A549 (cell line): ENCODE measurements at regions not wholly inside any gene's neighbourhood (a gene's known extent, or its start where the extent isn't known, plus 50 kb on each side); places are given as distances from the start of the nearest gene placed in this dataset.

ENCODE experiments used
- ATAC-seq, 2 experiments: fragments of 200-7000 bp in 1 of 2; fragments of >200 bp in 1 of 2; cut with Nextera tagmentation in 1 of 2; cut with Tn5 transposase in 1 of 2; 3 replicates each; pipeline versions ENCODE4 v1.8.0 to v1.9.1; 2018 to 2020; ENCODE audit warnings: mild to moderate bottlenecking in 1 of 2, moderate library complexity in 1 of 2
- CTCF ChIA-PET: fragments of 300-600 bp; sonication (Branson Sonifier 250); formaldehyde crosslinking; extraction: SDS; loops from one replicate; lab custom pipeline; 2021; ENCODE audit warnings: antibody characterized with exemption, inconsistent platforms; lab: Yijun Ruan, JAX
- POLR2A ChIA-PET: fragments of 350-600 bp; formaldehyde crosslinking; extraction: SDS; loops from one replicate; lab custom pipeline; 2021; ENCODE audit warnings: antibody characterized with exemption, inconsistent platforms; lab: Yijun Ruan, JAX
- DNase-seq, 2 experiments: peaks; one replicate each; pipeline versions ENCODE4 v3.0.0 to v3.0.0-alpha.2; 2011 to 2016; ENCODE audit warnings: low read depth in 1 of 2, low spot score in 1 of 2
- FAIRE-seq: peaks from 2 replicates; lab custom pipeline; 2011; peaks lifted over from hg19 to GRCh38; lab: Jason Lieb, UNC
- H3K27ac ChIP-seq, 2 experiments: fragments of >200 bp; sonication (Bioruptor Twin); formaldehyde crosslinking; 3 replicates each; pipeline ENCODE4 v1.5.1; 2016 to 2017
- H3K4me1 ChIP-seq: fragments of >200 bp; sonication (Bioruptor Twin); formaldehyde crosslinking; 3 replicates; pipeline ENCODE4 v1.6.1; 2016
- H3K4me2 ChIP-seq: fragments of >200 bp; sonication (Bioruptor Twin); formaldehyde crosslinking; 3 replicates; pipeline ENCODE4 v1.6.1; 2016
- H3K4me3 ChIP-seq: fragments of >200 bp; sonication (Bioruptor Twin); formaldehyde crosslinking; 3 replicates; pipeline ENCODE4 v1.5.1; 2016
- H3K9me3 ChIP-seq: fragments of >200 bp; sonication (Bioruptor Twin); formaldehyde crosslinking; 3 replicates; pipeline ENCODE4 v1.6.1; 2016
- EHMT2 ChIP-seq: fragments of 200-600 bp; sonication (generic); IDR thresholded peaks from 2 replicates; pipeline ENCODE4 v1.6.1; 2016; ENCODE audit warnings: antibody characterized with exemption, low read depth, mild to moderate bottlenecking, moderate library complexity
- ELK1 ChIP-seq: fragments of 150-350 bp; IDR thresholded peaks from 2 replicates; pipeline ENCODE4 v1.6.1; 2014; ENCODE audit warnings: low read depth, mild to moderate bottlenecking, low read length
- EP300 ChIP-seq, 2 experiments: fragments of >200 bp; sonication (Bioruptor Twin); formaldehyde crosslinking; IDR thresholded peaks; 2 replicates in 1 of 2; 3 replicates in 1 of 2; pipeline ENCODE4 v1.6.1; 2016 to 2017
- FOSB ChIP-seq: fragments of 250-450 bp; sonication (Bioruptor Pico); IDR thresholded peaks from 2 replicates; pipeline ENCODE4 v1.5.0; 2020; ENCODE audit warnings: mild to moderate bottlenecking, moderate library complexity
- HOXA7 ChIP-seq: fragments of 250-450 bp; sonication (Bioruptor Pico); IDR thresholded peaks from 2 replicates; pipeline ENCODE4 v1.5.0; 2020; ENCODE audit warnings: mild to moderate bottlenecking, moderate library complexity
- JUN ChIP-seq, 2 experiments: fragments of >200 bp; sonication (Bioruptor Twin); formaldehyde crosslinking; IDR thresholded peaks; 2 replicates in 1 of 2; 3 replicates in 1 of 2; pipeline ENCODE4 v1.6.1; 2016 to 2017
- KDM5A ChIP-seq: fragments of 200-600 bp; sonication (generic); IDR thresholded peaks from 2 replicates; pipeline ENCODE4 v1.6.1; 2016; ENCODE audit warnings: antibody characterized with exemption, mild to moderate bottlenecking
- NFE2L2 ChIP-seq: fragments of 150-350 bp; conservative IDR thresholded peaks from 2 replicates; pipeline ENCODE4 v1.6.1; 2014; ENCODE audit warnings: low read length
- RAD21 ChIP-seq, 2 experiments: fragments of >200 bp in 1 of 2; sonication (Bioruptor Twin) in 1 of 2; formaldehyde crosslinking in 1 of 2; IDR thresholded peaks in 1 of 2; conservative IDR thresholded peaks in 1 of 2; 2 replicates in 1 of 2; 3 replicates in 1 of 2; pipeline ENCODE4 v1.6.1; 2012 to 2018; ENCODE audit warnings: inconsistent platforms in 1 of 2
- RARB ChIP-seq: fragments of 250-450 bp; sonication (Bioruptor Pico); IDR thresholded peaks from 2 replicates; pipeline ENCODE4 v1.8.0; 2021; ENCODE audit warnings: mild to moderate bottlenecking, moderate library complexity
- REST ChIP-seq: fragments of 200-600 bp; sonication (generic); IDR thresholded peaks from 2 replicates; pipeline ENCODE4 v1.6.1; 2016; ENCODE audit warnings: antibody characterized with exemption, mild to moderate bottlenecking, moderate library complexity
- WGBS: methylation state at CpG from one replicate; pipeline ENCODE4 v1.1.6; 2017; ENCODE audit errors: missing lambda C conversion rate; 5-methylcytosine and 5-hydroxymethylcytosine counted together

- TF ChIP-seq NFE2L2 (no peak), HOXA7 (CRISPR knock-in tag) (no peak), FOSB (no peak), RARB (CRISPR knock-in tag) (no peak)
These were observed 114.6 kb downstream of the CPZ start (continued) for GRCh38 chr4:8707045-8707781.

GRCh38 chr4:8706216-8707044 is 113.9 kb downstream of the CPZ start:
- H3K4me1 ChIP-seq, result no peaks in the 10 kb centered on the region
- no peak for DNase-seq
- ChIA-PET POLR2A (no interaction called here), CTCF (interaction anchor here (0.7 kb wide), 1 partner anchor 18 kb away, joined by 3 read pairs; no protein-coding TSS in a partner anchor)
- no peak overlapping the region for H3K4me3 ChIP-seq
- WGBS, result 33% methylated on average over 6 of the region's 21 CpGs
- H3K4me2 ChIP-seq, result no peak overlapping the region
- TF ChIP-seq JUN (IDR thresholded peaks at IDR 0.05), result no peak
- TF ChIP-seq KDM5A, result no peak
- no peak for TF ChIP-seq RAD21 (conservative IDR thresholded peaks at IDR 0.05 in 1 of 2, IDR thresholded peaks at IDR 0.05 in 1 of 2)
- no peak for TF ChIP-seq ELK1
- no peak for TF ChIP-seq EHMT2
- TF ChIP-seq EP300 (IDR thresholded peaks at IDR 0.05), result no peak
- TF ChIP-seq REST, result no peak
- no peak for TF ChIP-seq NFE2L2
- no peak for FAIRE-seq
- no peak overlapping the region for H3K27ac ChIP-seq
- H3K9me3 ChIP-seq, result no peaks in the 10 kb centered on the region
- ATAC-seq, result no peak

GRCh38 chr4:8705161-8706145 is 112.9 kb downstream of the CPZ start:
- ATAC-seq (no peak), DNase-seq (no peak), FAIRE-seq (no peak)
- ChIA-PET CTCF (no interaction called here), POLR2A (no interaction called here)
- no peak overlapping the region for H3K4me3 ChIP-seq
- no peak for TF ChIP-seq RARB (CRISPR knock-in tag)
- H3K4me2 ChIP-seq, result no peak overlapping the region
- WGBS, result 17% methylated on average over 10 of the region's 23 CpGs
- H3K4me1 ChIP-seq, result no peaks in the 10 kb centered on the region
- no peak overlapping the region for H3K27ac ChIP-seq
- H3K9me3 ChIP-seq, result no peaks in the 10 kb centered on the region
